ENCODE measurements at regions not wholly inside any gene's neighbourhood (a gene's known extent, or its start where the extent isn't known, plus 50 kb on each side); places are given as distances from the start of the nearest gene placed in this dataset.

- no peak for DNase-seq (ENCODE audit: low read depth)
Measured at GRCh38 chr15:53462651-53463050, 296.8 kb downstream of the WDR72 start.

- no peak for DNase-seq (ENCODE audit: low read depth)
Measured at GRCh38 chr15:53461677-53462076, 297.8 kb downstream of the WDR72 start.

GRCh38 chr15:53458736-53459135, 300.7 kb downstream of the WDR72 start:
- no peak for DNase-seq (ENCODE audit: low read depth)

GRCh38 chr15:53457479-53457878, 302.0 kb downstream of the WDR72 start:
- no peak for DNase-seq (ENCODE audit: low read depth)

- DNase-seq (ENCODE audit: low read depth): no peak
Measured at GRCh38 chr15:53454843-53455721, 304.4 kb downstream of the WDR72 start.

GRCh38 chr15:53454535-53454842, 305.0 kb downstream of the WDR72 start:
- DNase-seq (ENCODE audit: low read depth): no peak

GRCh38 chr15:53453253-53454105, 306.0 kb downstream of the WDR72 start:
- no peak for DNase-seq (ENCODE audit: low read depth)

GRCh38 chr15:53448232-53449015, 311.0 kb downstream of the WDR72 start:
- DNase-seq (ENCODE audit: low read depth): no peak

- no peak for DNase-seq (ENCODE audit: low read depth)
Measured at GRCh38 chr15:53447742-53448141, 311.7 kb downstream of the WDR72 start.

- no peak for DNase-seq (ENCODE audit: low read depth)
Measured at GRCh38 chr15:53447053-53447574, 312.3 kb downstream of the WDR72 start.

GRCh38 chr15:53446376-53446775, 313.1 kb downstream of the WDR72 start:
- no peak for DNase-seq (ENCODE audit: low read depth)

- no peak for DNase-seq (ENCODE audit: low read depth)
Measured at GRCh38 chr15:53445531-53445930, 313.9 kb downstream of the WDR72 start.

GRCh38 chr15:53437985-53438841, 321.2 kb downstream of the WDR72 start:
- no peak for DNase-seq (ENCODE audit: low read depth)

- DNase-seq (ENCODE audit: low read depth): no peak
Measured at GRCh38 chr15:53437366-53437765, 322.1 kb downstream of the WDR72 start.

GRCh38 chr15:53434174-53434678, 325.2 kb downstream of the WDR72 start:
- DNase-seq (ENCODE audit: low read depth): no peak

- DNase-seq (ENCODE audit: low read depth): no peak
Measured at GRCh38 chr15:53416219-53416940, 343.1 kb downstream of the WDR72 start.

GRCh38 chr15:53414167-53414566, 345.3 kb downstream of the WDR72 start:
- DNase-seq (ENCODE audit: low read depth): no peak

- DNase-seq (ENCODE audit: low read depth): no peak
Measured at GRCh38 chr15:53412542-53412941, 346.9 kb downstream of the WDR72 start.

- DNase-seq (ENCODE audit: low read depth): no peak
Measured at GRCh38 chr15:53404930-53405493, 354.5 kb downstream of the WDR72 start.

- DNase-seq (ENCODE audit: low read depth): no peak
Measured at GRCh38 chr15:53401503-53401902, 358.0 kb downstream of the WDR72 start.

Data from activated T-cell treated with anti-CD3 and anti-CD28 coated beads for 48 hours (primary cell).